SK-N-MC (cell line): ENCODE measurements at regions not wholly inside any gene's neighbourhood (a gene's known extent, or its start where the extent isn't known, plus 50 kb on each side); places are given as distances from the start of the nearest gene placed in this dataset.

Source experiments
- DNase-seq: peaks from one replicate; pipeline ENCODE4 v3.0.0-alpha.2; 2011; ENCODE audit warnings: low read depth, low spot score
- H3K27ac ChIP-seq: fragments of 200-600 bp; sonication (generic); 2 replicates; pipeline ENCODE4 v1.5.1; 2016; ENCODE audit warnings: mixed run types
- H3K36me3 ChIP-seq: fragments of 200-600 bp; sonication (generic); 2 replicates; pipeline ENCODE4 v1.6.1; 2017; ENCODE audit warnings: antibody characterized with exemption, low read length, mixed read lengths; ENCODE audit not compliant: insufficient read depth
- H3K4me3 ChIP-seq: fragments of 200-600 bp; sonication (generic); 2 replicates; pipeline ENCODE4 v1.5.1; 2016
- H3K9ac ChIP-seq: fragments of 200-600 bp; sonication (generic); 2 replicates; pipeline ENCODE4 v1.8.0; 2017; ENCODE audit warnings: mixed run types, mixed read lengths; ENCODE audit not compliant: insufficient read length
- H3K9me3 ChIP-seq: fragments of 200-600 bp; sonication (generic); 2 replicates; pipeline ENCODE4 v1.6.1; 2017; ENCODE audit warnings: low read depth, mild to moderate bottlenecking, antibody characterized with exemption, low read length, moderate library complexity, mixed read lengths
- EZH2 ChIP-seq: fragments of 200-600 bp; sonication (generic); IDR thresholded peaks from one replicate; pipeline ENCODE4 v1.6.1; 2017; ENCODE audit warnings: antibody characterized with exemption
- FOXP2 ChIP-seq: optimal IDR thresholded peaks from 2 replicates; pipeline ENCODE3; 2011; ENCODE audit warnings: mild to moderate bottlenecking, moderate library complexity; ENCODE audit not compliant: insufficient read depth; ENCODE audit errors: extremely low read length, control extremely low read depth
- POLR2AphosphoS5 ChIP-seq: IDR thresholded peaks from 2 replicates; pipeline ENCODE4 v1.6.1; 2012; ENCODE audit warnings: mild to moderate bottlenecking, low read depth, low read length, borderline replicate concordance

DNA sequence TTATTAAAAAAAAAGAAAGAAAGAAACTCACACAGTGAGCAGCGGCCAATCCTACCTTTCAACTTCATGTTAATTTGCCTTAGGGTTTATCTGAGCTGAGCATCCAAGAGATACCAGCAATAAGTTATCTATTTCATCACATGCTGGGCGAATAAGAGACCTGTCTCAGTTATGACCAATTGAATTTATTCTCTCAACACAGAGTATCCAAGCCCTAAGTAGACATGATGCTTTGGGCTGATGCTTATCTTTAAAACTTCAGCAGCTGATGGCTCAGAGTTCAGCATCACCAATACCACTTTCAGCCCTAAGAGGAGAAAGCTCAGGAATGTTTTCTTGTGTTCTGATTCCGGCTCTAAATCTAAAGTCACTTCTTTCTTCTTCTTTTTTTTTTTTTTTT is 489.0 kb upstream of the ZFHX3 start:
- Histone ChIP-seq H3K9me3 (no peaks in the 10 kb centered on the region), H3K36me3 (no peaks in the 10 kb centered on the region), H3K27ac (no peak overlapping the region), H3K9ac (no peak overlapping the region), H3K4me3 (no peak overlapping the region)
- TF ChIP-seq POLR2AphosphoS5 (no peak), FOXP2 (no peak)
- no peak for DNase-seq

GRCh38 chr16:73531021-73531420 is 483.1 kb upstream of the ZFHX3 start:
- Histone ChIP-seq H3K27ac (no peak overlapping the region), H3K36me3 (no peaks in the 10 kb centered on the region), H3K9me3 (no peaks in the 10 kb centered on the region), H3K9ac (no peak overlapping the region), H3K4me3 (no peak overlapping the region)
- no peak for TF ChIP-seq EZH2
- TF ChIP-seq POLR2AphosphoS5: no peak
- no peak for TF ChIP-seq FOXP2
- DNase-seq: no peak

DNA sequence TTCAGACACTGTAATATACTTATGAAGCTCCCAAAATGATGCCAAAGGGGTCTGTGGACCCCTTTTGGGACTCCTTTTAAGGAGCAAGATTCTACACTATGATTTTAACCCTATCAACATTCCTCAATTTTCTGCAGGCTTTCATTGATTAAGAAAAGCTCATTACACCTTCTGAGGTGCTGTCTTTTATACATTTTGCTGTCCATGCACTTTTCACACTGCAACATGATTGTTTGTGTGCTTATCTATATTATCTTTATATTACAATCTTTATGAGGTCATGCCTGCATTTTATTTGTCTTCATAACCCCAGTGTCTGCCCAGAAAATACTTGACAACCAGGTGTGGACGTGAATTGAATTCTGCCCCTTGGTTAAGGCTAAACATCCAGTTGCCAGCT is 482.6 kb upstream of the ZFHX3 start:
- no peak for TF ChIP-seq POLR2AphosphoS5
- TF ChIP-seq EZH2: no peak
- no peaks in the 10 kb centered on the region for H3K36me3 ChIP-seq

DNA sequence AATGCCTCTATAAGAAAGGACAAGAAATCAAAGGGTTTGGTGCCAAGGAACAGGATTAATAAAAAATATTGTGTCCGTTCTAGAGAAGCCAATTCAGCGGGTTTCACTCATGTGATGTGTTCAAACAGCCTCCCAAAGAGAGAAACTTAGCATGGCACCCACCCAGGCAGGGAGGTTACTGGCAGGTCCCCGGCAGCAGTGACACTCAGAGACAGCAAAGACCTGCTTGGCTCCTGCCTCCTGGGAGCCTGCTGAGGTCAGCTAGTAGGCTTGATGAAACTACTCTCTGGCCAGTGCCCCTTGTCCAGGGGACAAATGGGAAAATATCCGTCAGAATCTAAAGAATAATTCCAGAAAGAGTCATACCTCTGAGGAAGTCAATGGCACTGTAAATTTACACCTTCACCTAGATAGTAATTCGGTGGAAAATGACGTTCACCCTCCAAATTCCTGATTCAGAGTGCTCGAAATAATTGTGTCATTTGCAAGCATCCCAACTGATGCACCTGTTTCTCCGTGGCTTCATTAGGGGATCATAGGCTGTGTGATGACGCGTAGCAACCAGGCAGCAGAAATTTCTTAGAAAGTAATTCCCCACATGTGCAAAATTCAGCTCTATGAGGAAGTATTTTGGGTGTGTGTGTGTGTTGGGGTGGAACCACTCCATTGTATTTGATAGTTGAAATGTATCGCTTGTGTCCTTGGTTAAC is 481.5 kb upstream of the ZFHX3 start:
- TF ChIP-seq POLR2AphosphoS5 (no peak), FOXP2 (no peak), EZH2 (no peak)
- H3K36me3 ChIP-seq: no peaks in the 10 kb centered on the region
- H3K27ac ChIP-seq: no peak overlapping the region

More for the DNA sequence above, 482.6 kb upstream of the ZFHX3 start:
- Histone ChIP-seq H3K4me3 (no peak overlapping the region), H3K9me3 (no peaks in the 10 kb centered on the region), H3K9ac (no peak overlapping the region), H3K27ac (no peak overlapping the region)
- no peak for DNase-seq

GRCh38 chr16:73527187-73527586 is 479.3 kb upstream of the ZFHX3 start:
- H3K9ac ChIP-seq: no peak overlapping the region
- H3K9me3 ChIP-seq: no peaks in the 10 kb centered on the region
- no peak overlapping the region for H3K4me3 ChIP-seq
- H3K27ac ChIP-seq: no peak overlapping the region
- H3K36me3 ChIP-seq: no peaks in the 10 kb centered on the region
- DNase-seq: no peak
- no peak for TF ChIP-seq POLR2AphosphoS5
- no peak for TF ChIP-seq EZH2
- TF ChIP-seq FOXP2: no peak

More for the DNA sequence above, 481.5 kb upstream of the ZFHX3 start:
- Histone ChIP-seq H3K9ac (no peak overlapping the region), H3K4me3 (no peak overlapping the region), H3K9me3 (no peaks in the 10 kb centered on the region)
- DNase-seq: no peak

DNA sequence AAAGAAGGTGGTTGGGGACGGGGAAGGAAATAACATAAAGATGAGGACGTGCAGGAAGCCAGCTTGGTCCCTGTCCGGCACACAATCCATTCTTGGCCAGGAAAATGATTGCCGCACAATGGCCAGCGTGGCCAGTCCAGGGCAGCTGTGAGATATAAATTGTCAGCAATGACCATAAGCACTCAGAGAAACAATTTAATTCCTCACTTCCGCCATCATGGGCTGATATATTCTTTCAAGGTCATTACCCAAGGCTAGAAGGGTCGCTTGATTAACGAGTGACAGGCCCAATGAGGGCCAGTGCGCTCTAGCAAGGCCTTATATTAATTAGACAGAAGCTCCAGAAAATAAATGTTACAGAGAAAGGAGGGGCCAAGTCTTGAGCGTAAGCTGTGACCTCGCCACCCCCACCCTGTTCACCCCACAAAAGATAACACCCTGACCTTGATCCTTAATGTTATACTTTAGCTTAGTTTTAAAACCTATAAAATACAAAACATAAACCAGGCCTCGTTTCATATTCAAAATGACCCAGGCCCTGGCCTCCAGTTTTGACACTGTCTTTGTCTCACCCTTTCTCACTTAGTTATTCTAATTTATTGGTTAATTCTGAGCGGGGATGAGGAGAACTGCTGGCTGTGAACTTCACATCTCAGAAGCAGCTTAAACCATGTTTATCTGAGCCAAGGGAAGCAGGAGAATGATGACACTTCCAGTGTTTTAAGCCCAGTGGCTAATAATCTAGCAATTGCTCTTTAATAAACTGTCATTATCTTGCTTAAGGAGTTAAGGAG is 478.3 kb upstream of the ZFHX3 start:
- H3K9me3 ChIP-seq: no peaks in the 10 kb centered on the region
- TF ChIP-seq POLR2AphosphoS5: no peak
- H3K27ac ChIP-seq: no peak overlapping the region
- DNase-seq: no peak
- no peak overlapping the region for H3K4me3 ChIP-seq
- H3K9ac ChIP-seq: no peak overlapping the region
- H3K36me3 ChIP-seq: no peaks in the 10 kb centered on the region

DNA sequence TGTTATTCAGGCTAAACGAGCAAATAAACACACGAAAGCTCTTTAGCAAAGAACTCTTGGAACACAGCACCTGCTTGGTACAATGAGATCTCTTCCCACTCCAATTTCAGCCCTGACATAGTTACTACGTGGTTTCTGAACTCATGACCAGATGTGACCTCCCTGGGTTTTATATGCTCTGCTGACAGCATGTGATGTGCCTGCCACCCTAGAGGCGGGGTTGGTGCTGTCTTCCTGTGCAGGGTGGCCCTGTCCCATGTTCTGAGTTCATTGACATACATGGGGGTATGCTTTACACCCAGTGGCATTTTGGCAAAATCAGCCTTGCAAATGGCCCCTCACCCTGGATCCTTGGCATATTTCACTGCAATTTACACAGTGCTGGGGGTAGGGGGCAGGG is 475.3 kb upstream of the ZFHX3 start:
- Histone ChIP-seq H3K9ac (no peak overlapping the region), H3K4me3 (no peak overlapping the region), H3K36me3 (no peaks in the 10 kb centered on the region), H3K27ac (no peak overlapping the region), H3K9me3 (no peaks in the 10 kb centered on the region)
- no peak for DNase-seq
- TF ChIP-seq POLR2AphosphoS5 (no peak), FOXP2 (no peak), EZH2 (no peak)

- H3K36me3 ChIP-seq: no peaks in the 10 kb centered on the region
- no peak for DNase-seq
- no peak overlapping the region for H3K9ac ChIP-seq
- H3K4me3 ChIP-seq: no peak overlapping the region
- H3K9me3 ChIP-seq: no peaks in the 10 kb centered on the region
- no peak for TF ChIP-seq FOXP2
- no peak for TF ChIP-seq POLR2AphosphoS5
- TF ChIP-seq EZH2: no peak
- no peak overlapping the region for H3K27ac ChIP-seq
These were observed 473.6 kb upstream of the ZFHX3 start for GRCh38 chr16:73521499-73521898.

DNA sequence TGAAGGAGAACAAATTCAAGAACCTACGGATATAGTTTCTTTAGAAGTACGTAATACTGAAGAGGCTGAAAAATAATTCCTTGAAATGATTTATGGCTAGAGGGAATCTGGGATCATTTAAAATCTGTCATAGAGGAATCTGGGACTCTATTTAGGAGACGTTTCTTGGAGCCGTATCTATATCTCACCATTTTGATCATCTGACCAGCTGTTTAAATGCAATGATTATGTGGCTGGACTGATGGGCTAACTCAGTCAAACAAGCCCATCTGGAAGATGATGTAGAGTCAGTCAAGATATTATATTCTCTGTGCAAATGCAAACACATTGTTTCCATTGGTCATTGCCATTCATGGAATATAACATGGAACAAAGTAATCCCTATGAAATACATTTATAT is 467.7 kb upstream of the ZFHX3 start:
- Histone ChIP-seq H3K36me3 (no peaks in the 10 kb centered on the region), H3K4me3 (no peak overlapping the region), H3K9me3 (no peaks in the 10 kb centered on the region), H3K27ac (no peak overlapping the region), H3K9ac (no peak overlapping the region)
- DNase-seq: no peak
- TF ChIP-seq FOXP2 (no peak), POLR2AphosphoS5 (no peak), EZH2 (no peak)

DNA sequence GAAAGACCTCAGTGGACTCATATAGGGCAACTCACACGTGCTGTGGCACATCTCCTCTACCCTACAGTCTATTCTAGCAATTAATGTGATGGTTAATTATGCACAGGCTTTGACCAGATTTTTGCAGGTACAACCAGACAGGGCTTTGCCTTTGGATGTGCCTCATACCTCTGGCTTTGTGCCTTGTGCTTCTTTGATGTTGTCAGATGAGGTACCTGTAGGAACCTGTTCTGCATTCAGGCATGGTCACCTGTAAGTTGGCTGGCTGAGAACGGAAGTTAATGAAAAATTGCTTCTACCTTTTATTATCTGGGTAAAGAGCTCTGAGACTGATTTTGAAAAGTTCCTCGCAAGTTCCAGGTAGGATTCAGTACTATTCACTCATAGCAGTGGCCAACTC is 462.9 kb upstream of the ZFHX3 start:
- Histone ChIP-seq H3K9ac (no peak overlapping the region), H3K9me3 (no peaks in the 10 kb centered on the region), H3K4me3 (no peak overlapping the region), H3K36me3 (no peaks in the 10 kb centered on the region), H3K27ac (no peak overlapping the region)
- no peak for DNase-seq
- TF ChIP-seq FOXP2: no peak
- no peak for TF ChIP-seq POLR2AphosphoS5
- TF ChIP-seq EZH2: no peak
